OCI-LY7 (cell line): ENCODE measurements at regions not wholly inside any gene's neighbourhood (a gene's known extent, or its start where the extent isn't known, plus 50 kb on each side); places are given as distances from the start of the nearest gene placed in this dataset.

Source experiments
- BruUV-seq: library from RNA; stranded (reverse); fragments of 400-500 nt; replicated peaks from 2 replicates; lab custom pipeline; 2021; lab: Mats Ljungman, UMichigan
- CTCF ChIA-PET: fragments of 300-600 bp; sonication (Branson Sonifier 250); formaldehyde crosslinking; loops from one replicate; lab custom pipeline; 2022; ENCODE audit warnings: antibody characterized with exemption; ENCODE audit not compliant: unreplicated experiment; lab: Charles Lee
- POLR2A ChIA-PET: fragments of 300-600 bp; sonication (Branson Sonifier 250); formaldehyde crosslinking; loops from one replicate; lab custom pipeline; 2022; ENCODE audit warnings: antibody characterized with exemption; lab: Charles Lee
- DNase-seq: peaks from one replicate; pipeline ENCODE4 v3.0.0-alpha.2; 2015; ENCODE audit warnings: low spot score
- H2AFZ ChIP-seq: fragments of 200-600 bp; sonication (generic), shearing (Covaris generic); 2 replicates; pipeline ENCODE4 v1.6.1; 2014; ENCODE audit warnings: mild to moderate bottlenecking, antibody characterized with exemption, low read length, moderate library complexity
- H3K27ac ChIP-seq: fragments of 200-600 bp; sonication (generic); 2 replicates; pipeline ENCODE4 v1.5.1; 2014; ENCODE audit warnings: mixed run types, low read depth, mild to moderate bottlenecking, moderate library complexity, low read length, inconsistent platforms; ENCODE audit not compliant: poor library complexity, severe bottlenecking
- H3K36me3 ChIP-seq: fragments of 200-600 bp; sonication (generic); 2 replicates; pipeline ENCODE4 v1.6.1; 2014; ENCODE audit warnings: mild to moderate bottlenecking, antibody characterized with exemption, low read length, moderate library complexity, mixed read lengths; ENCODE audit not compliant: insufficient read depth
- H3K4me1 ChIP-seq: fragments of 200-600 bp; sonication (generic); 2 replicates; pipeline ENCODE4 v1.5.1; 2014; ENCODE audit warnings: mild to moderate bottlenecking, low read length; ENCODE audit not compliant: insufficient read depth, poor library complexity, severe bottlenecking
- H3K4me2 ChIP-seq: fragments of 200-600 bp; sonication (generic); 2 replicates; pipeline ENCODE4 v1.6.1; 2014; ENCODE audit warnings: mild to moderate bottlenecking, low read length
- H3K4me3 ChIP-seq: fragments of 200-600 bp; sonication (generic); 2 replicates; pipeline ENCODE4 v1.5.1; 2014; ENCODE audit warnings: mild to moderate bottlenecking, low read depth, low read length; ENCODE audit not compliant: poor library complexity, severe bottlenecking
- H3K79me2 ChIP-seq: fragments of 200-600 bp; sonication (generic); 2 replicates; pipeline ENCODE4 v1.6.1; 2016; ENCODE audit warnings: low read depth, mild to moderate bottlenecking, low read length, moderate library complexity, mixed read lengths; ENCODE audit not compliant: insufficient read depth
- H3K9me2 ChIP-seq: fragments of 200-600 bp; sonication (generic); 2 replicates; pipeline ENCODE4 v1.6.1; 2016; ENCODE audit warnings: mild to moderate bottlenecking, low read length, mixed read lengths; ENCODE audit not compliant: insufficient read depth
- H3K9me3 ChIP-seq: fragments of 200-600 bp; sonication (generic); 2 replicates; pipeline ENCODE4 v1.6.1; 2014; ENCODE audit warnings: mild to moderate bottlenecking, mixed run types, low read length, mixed read lengths
- H4K20me1 ChIP-seq: fragments of 200-600 bp; sonication (generic); 2 replicates; pipeline ENCODE4 v1.6.1; 2014; ENCODE audit warnings: mild to moderate bottlenecking, antibody characterized with exemption, low read length, moderate library complexity, mixed read lengths; ENCODE audit not compliant: insufficient read depth
- EZH2phosphoT487 ChIP-seq: fragments of 200-600 bp; sonication (generic); IDR thresholded peaks from 2 replicates; pipeline ENCODE4 v1.6.1; 2018; ENCODE audit warnings: low read depth, borderline replicate concordance, mild to moderate bottlenecking, mixed run types, antibody characterized with exemption, low read length, moderate library complexity, mixed read lengths
- intact Hi-C: fragments of 100-400 bp; cut with micrococcal nuclease; formaldehyde crosslinking; loops from one replicate; pipeline ENCODE4 v1.10.0; 2022; ENCODE audit not compliant: unreplicated experiment
- TF ChIP-seq, protein P1 (sequence below): fragments of 200-600 bp; sonication (generic); conservative IDR thresholded peaks from 2 replicates; pipeline ENCODE4 v1.5.1; 2014; ENCODE audit warnings: mild to moderate bottlenecking, antibody characterized with exemption, low read length, moderate library complexity, mixed read lengths

DNA sequence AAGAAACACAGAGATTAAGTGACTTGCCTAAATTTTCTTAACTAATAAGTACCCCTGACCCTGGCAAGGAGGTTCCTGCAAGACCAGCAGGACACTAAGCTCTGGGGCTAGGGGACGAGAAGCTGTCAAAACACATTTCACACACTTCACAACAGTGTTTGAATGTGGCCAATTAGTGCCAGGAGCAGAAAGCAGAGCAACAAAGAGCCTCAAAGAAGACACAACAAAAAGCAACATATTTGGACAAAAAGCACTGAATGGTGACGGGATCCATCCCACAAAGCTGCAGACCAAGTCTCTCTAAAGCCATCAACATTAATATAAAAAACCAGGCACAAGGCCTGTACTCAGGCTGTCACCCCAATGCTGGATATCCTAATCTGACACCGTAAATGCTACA is 361.9 kb upstream of the RASGEF1B start:
- ChIA-PET POLR2A (interaction anchor here (0.5 to 0.7 kb wide), 2 partner anchors 45 to 1740 kb away, joined by 3 read pairs; no protein-coding TSS in a partner anchor), CTCF (no interaction called here)
- no peak for DNase-seq
- no peaks in the 10 kb centered on the region for H3K79me2 ChIP-seq
- no peaks in the 10 kb centered on the region for H3K9me3 ChIP-seq
- no peak overlapping the region for H3K27ac ChIP-seq
- no peak overlapping the region for H3K4me3 ChIP-seq
- intact Hi-C loops: no loop called here
- no peaks in the 10 kb centered on the region for H3K36me3 ChIP-seq
- no peaks in the 10 kb centered on the region for H3K9me2 ChIP-seq
- no peak overlapping the region for H2AFZ ChIP-seq
- no peaks in the 10 kb centered on the region for H3K4me1 ChIP-seq
- no TSS peak for BruUV-seq
- TF ChIP-seq, protein P1, sequence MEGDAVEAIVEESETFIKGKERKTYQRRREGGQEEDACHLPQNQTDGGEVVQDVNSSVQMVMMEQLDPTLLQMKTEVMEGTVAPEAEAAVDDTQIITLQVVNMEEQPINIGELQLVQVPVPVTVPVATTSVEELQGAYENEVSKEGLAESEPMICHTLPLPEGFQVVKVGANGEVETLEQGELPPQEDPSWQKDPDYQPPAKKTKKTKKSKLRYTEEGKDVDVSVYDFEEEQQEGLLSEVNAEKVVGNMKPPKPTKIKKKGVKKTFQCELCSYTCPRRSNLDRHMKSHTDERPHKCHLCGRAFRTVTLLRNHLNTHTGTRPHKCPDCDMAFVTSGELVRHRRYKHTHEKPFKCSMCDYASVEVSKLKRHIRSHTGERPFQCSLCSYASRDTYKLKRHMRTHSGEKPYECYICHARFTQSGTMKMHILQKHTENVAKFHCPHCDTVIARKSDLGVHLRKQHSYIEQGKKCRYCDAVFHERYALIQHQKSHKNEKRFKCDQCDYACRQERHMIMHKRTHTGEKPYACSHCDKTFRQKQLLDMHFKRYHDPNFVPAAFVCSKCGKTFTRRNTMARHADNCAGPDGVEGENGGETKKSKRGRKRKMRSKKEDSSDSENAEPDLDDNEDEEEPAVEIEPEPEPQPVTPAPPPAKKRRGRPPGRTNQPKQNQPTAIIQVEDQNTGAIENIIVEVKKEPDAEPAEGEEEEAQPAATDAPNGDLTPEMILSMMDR: no peak
- TF ChIP-seq EZH2phosphoT487: no peak
- no peak overlapping the region for H3K4me2 ChIP-seq
- H4K20me1 ChIP-seq: no peaks in the 10 kb centered on the region

GRCh38 chr4:81828991-81829390 is 357.3 kb upstream of the RASGEF1B start:
- H3K79me2 ChIP-seq: no peaks in the 10 kb centered on the region
- H2AFZ ChIP-seq: no peak overlapping the region
- H3K4me3 ChIP-seq: no peak overlapping the region
- no peaks in the 10 kb centered on the region for H3K36me3 ChIP-seq
- no peak overlapping the region for H3K27ac ChIP-seq
- POLR2A ChIA-PET: interaction anchor here (0.6 kb wide), 2 partner anchors 62 to 202 kb away, joined by 3 read pairs; no protein-coding TSS in a partner anchor
- H3K9me3 ChIP-seq: no peaks in the 10 kb centered on the region
- H3K4me2 ChIP-seq: no peak overlapping the region
- no peak for DNase-seq
- intact Hi-C loops: no loop called here
- no peaks in the 10 kb centered on the region for H3K9me2 ChIP-seq
- no TSS peak for BruUV-seq
- CTCF ChIA-PET: no interaction called here
- TF ChIP-seq EZH2phosphoT487: no peak
- TF ChIP-seq, protein P1: no peak
- H3K4me1 ChIP-seq: no peaks in the 10 kb centered on the region
- no peaks in the 10 kb centered on the region for H4K20me1 ChIP-seq

DNA sequence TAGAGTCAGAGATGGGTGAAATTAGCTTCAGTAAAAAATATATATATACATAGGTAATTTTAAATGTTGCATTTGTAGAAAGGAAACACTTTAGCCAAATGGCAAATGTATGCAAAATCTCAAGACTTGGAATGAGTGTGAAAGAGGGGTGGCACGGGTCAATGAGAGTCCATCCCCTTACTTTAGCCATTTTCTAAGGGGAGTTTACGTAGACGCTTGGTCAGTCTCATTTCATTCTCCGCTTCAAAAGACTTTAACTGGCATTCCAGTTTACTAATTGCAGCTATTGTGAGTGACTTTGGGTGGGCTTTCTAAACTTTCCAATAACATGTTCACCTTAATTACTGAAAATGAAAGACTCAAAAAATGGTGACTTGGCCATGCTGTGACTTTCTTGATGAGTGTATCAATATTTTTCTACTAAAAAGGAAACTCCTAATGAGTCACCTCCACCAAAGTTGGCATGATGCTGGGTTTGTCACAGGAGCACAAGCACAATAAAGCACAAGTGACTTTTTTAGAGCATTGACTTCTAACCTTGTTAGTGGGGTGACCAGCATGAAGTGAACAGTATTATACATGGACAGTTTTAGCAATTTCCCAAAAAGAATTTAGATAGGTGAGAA is 356.0 kb upstream of the RASGEF1B start:
- no peak overlapping the region for H3K4me3 ChIP-seq
- H3K27ac ChIP-seq: no peak overlapping the region
- TF ChIP-seq, protein P1: no peak
- no peak for TF ChIP-seq EZH2phosphoT487
- no peaks in the 10 kb centered on the region for H3K79me2 ChIP-seq
- no TSS peak for BruUV-seq
- POLR2A ChIA-PET: interaction anchor here (0.5 kb wide), 1 partner anchor 19 kb away, joined by 3 read pairs; no protein-coding TSS in a partner anchor
- intact Hi-C loops: no loop called here
- CTCF ChIA-PET: no interaction called here
- no peaks in the 10 kb centered on the region for H3K9me3 ChIP-seq
- no peak for DNase-seq
- H2AFZ ChIP-seq: no peak overlapping the region
- no peaks in the 10 kb centered on the region for H4K20me1 ChIP-seq
- H3K36me3 ChIP-seq: no peaks in the 10 kb centered on the region
- H3K9me2 ChIP-seq: no peaks in the 10 kb centered on the region
- no peaks in the 10 kb centered on the region for H3K4me1 ChIP-seq
- no peak overlapping the region for H3K4me2 ChIP-seq
